Naive B cell (primary cell): ENCODE measurements at regions not wholly inside any gene's neighbourhood (a gene's known extent, or its start where the extent isn't known, plus 50 kb on each side); places are given as distances from the start of the nearest gene placed in this dataset.
A peak's percentile ranks its signal among the peaks of the same experiment; 100 is the strongest.

Experiments used
- ATAC-seq, 2 donors: fragments of 150-1000 bp; cut with Tn5 transposase; 2 replicates each; pipeline ENCODE4 v1.10.0; 2021; ENCODE audit warnings: low read depth in 2 of 2, mild to moderate bottlenecking in 2 of 2, moderate library complexity in 2 of 2
- DNase-seq: peaks from one replicate; pipeline ENCODE4 v3.0.0; 2022
- H3K27ac Mint-ChIP-seq, 6 donors: one replicate each; pipeline ENCODE4 v1.8.0; 2020 to 2022; ENCODE audit warnings: mild to moderate bottlenecking in 6 of 6, mixed read lengths in 6 of 6, moderate library complexity in 5 of 6, inconsistent platforms in 2 of 6
- H3K27me3 Mint-ChIP-seq, 3 donors: one replicate each; pipeline ENCODE4 v1.8.0; 2021 to 2022; ENCODE audit warnings: mixed read lengths in 3 of 3, mild to moderate bottlenecking in 1 of 3
- H3K36me3 Mint-ChIP-seq, 2 donors: one replicate each; pipeline ENCODE4 v1.8.0; 2020 to 2022; ENCODE audit warnings: mixed read lengths in 2 of 2, inconsistent platforms in 1 of 2, mild to moderate bottlenecking in 1 of 2
- H3K4me1 Mint-ChIP-seq, 3 donors: one replicate each; pipeline ENCODE4 v1.8.0; 2020 to 2022; ENCODE audit warnings: mixed read lengths in 3 of 3, inconsistent platforms in 1 of 3, mild to moderate bottlenecking in 1 of 3, moderate library complexity in 1 of 3
- H3K4me3 Mint-ChIP-seq, 8 donors: one replicate each; pipeline ENCODE4 v1.8.0; 2020 to 2022; ENCODE audit warnings: mild to moderate bottlenecking in 8 of 8, mixed read lengths in 8 of 8, moderate library complexity in 8 of 8, inconsistent platforms in 2 of 8
- H3K9me3 Mint-ChIP-seq, 7 donors: one replicate each; pipeline ENCODE4 v1.8.0; 2020 to 2022; ENCODE audit warnings: mixed read lengths in 7 of 7, mild to moderate bottlenecking in 5 of 7, inconsistent platforms in 2 of 7, moderate library complexity in 1 of 7

DNA sequence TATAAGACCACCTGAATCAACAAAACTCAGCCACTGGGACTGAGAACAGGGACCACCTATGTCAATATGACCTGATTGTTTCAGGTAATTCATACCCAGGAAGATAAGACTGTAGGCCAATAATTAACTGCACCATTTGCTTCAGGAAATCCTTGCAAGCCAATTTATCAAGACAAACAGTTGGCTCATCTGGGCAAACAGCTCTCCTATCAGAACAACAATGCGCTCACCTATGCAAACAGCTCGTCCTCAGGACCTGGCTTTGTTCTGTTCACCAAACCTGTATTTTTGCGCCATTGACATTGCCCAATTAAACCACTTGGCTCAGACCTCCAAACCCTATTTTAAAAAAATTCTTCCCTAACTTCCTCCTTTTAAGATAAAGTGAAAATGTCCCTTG lies 92.3 kb upstream of the MARCHF11 start:
- ATAC-seq (no peak), DNase-seq (no peak)
- no peaks in the 10 kb centered on the region for H3K36me3 Mint-ChIP-seq
- no peak overlapping the region for H3K4me3 Mint-ChIP-seq
- no peaks in the 10 kb centered on the region for H3K27me3 Mint-ChIP-seq
- H3K9me3 Mint-ChIP-seq = peaks cover 4 to 10% (median 7%) of the 10 kb centered on the region in 7 donors
- no peaks in the 10 kb centered on the region for H3K4me1 Mint-ChIP-seq
- H3K27ac Mint-ChIP-seq = no peak overlapping the region

DNA sequence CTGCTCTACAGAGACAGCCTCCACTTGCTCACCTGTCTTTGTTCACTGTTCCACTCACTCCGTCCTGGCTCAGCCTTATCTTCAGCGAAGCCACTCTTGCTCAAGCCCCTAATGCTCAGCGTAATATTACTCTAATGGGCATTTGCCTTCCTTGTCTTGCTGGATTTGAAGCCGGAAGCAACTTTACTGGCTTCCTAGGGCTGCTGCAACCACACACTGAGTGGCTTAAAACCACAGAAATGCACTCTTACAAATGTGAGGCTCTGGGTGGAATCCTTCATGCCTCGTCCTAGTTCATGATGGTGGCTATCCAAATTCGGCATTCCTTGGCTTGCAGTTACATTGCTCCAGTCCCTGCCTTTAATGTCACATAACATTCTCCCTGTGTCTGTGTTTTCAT lies 85.5 kb upstream of the MARCHF11 start:
- Mint-ChIP-seq H3K4me3 (no peak overlapping the region), H3K9me3 (peaks cover 0 to 6% (median 0%) of the 10 kb centered on the region in 7 donors), H3K4me1 (no peaks in the 10 kb centered on the region), H3K27ac (peak overlapping the region in 1 of 6 donors; percentile 1), H3K36me3 (no peaks in the 10 kb centered on the region), H3K27me3 (no peaks in the 10 kb centered on the region)
- DNase-seq = no peak
- no peak for ATAC-seq

DNA sequence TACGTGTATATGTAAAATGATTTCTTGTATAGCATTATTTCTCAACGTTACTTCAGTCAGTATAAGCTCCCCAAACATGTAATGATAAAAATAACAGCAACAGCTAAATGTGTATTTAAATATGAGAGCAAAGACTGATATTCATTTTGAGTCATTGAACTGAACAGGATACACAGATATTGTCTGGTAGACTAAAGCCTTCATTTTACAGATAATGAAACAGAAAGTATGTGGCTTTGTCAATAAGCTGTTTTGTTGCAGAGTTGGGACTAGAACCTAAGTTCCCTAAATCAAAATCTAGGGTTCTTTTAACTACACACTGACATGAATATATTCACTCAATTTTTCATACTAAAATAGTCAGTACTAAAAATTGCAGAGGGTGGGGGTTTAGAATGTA lies 80.4 kb upstream of the MARCHF11 start:
- H3K36me3 Mint-ChIP-seq = no peaks in the 10 kb centered on the region
- ATAC-seq = no peak
- H3K4me3 Mint-ChIP-seq = no peak overlapping the region
- H3K27ac Mint-ChIP-seq = no peak overlapping the region
- H3K4me1 Mint-ChIP-seq = no peaks in the 10 kb centered on the region
- no peaks in the 10 kb centered on the region for H3K27me3 Mint-ChIP-seq
- DNase-seq = no peak
- H3K9me3 Mint-ChIP-seq = peaks cover 0 to 11% (median 3%) of the 10 kb centered on the region in 7 donors

DNA sequence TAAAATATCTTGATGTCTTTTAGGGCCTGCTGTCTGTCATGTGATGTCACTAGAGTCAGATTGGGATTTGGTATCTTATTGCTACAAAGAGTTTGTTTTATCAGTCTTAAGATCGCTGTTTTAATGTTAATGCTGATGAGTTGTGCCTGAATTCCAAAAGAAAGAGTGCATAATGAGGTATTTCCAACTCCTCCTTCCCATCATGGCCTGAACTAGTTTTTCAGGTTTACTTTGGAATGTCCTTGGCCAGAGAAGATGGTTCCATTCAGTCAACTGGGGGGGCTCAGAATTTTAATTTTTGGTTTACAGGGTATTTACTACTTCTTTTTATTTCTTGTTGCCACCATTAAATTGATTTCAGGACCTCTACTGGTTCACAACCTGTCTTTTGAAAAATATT lies 74.3 kb upstream of the MARCHF11 start:
- H3K27me3 Mint-ChIP-seq = no peaks in the 10 kb centered on the region
- DNase-seq (no peak), ATAC-seq (no peak)
- H3K4me1 Mint-ChIP-seq = no peaks in the 10 kb centered on the region
- no peak overlapping the region for H3K27ac Mint-ChIP-seq
- no peak overlapping the region for H3K4me3 Mint-ChIP-seq
- no peaks in the 10 kb centered on the region for H3K36me3 Mint-ChIP-seq
- H3K9me3 Mint-ChIP-seq = peaks cover 9 to 44% (median 10%) of the 10 kb centered on the region in 7 donors

DNA sequence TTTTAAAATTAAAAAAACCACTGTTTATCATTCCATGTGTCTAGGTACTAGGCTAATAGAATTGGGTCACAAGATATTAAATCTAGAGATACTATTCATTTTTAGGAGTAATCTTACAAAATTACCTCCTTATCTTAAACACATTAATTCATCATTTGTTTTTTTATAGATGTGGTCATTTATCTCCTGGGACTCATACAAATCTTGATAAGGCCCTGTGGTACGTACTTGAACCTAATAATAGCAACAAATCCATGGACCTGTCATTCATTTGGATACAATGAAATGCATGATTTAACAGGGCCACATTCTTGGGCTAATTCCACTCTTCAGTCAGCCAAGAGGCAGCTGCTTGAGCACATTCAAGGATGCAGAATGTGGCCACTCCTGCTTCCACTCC lies 66.4 kb upstream of the MARCHF11 start:
- no peak for ATAC-seq
- Mint-ChIP-seq H3K27me3 (no peaks in the 10 kb centered on the region), H3K9me3 (peaks cover 2 to 20% (median 8%) of the 10 kb centered on the region in 7 donors), H3K27ac (no peak overlapping the region), H3K36me3 (no peaks in the 10 kb centered on the region), H3K4me1 (no peaks in the 10 kb centered on the region), H3K4me3 (no peak overlapping the region)
- DNase-seq = no peak

DNA sequence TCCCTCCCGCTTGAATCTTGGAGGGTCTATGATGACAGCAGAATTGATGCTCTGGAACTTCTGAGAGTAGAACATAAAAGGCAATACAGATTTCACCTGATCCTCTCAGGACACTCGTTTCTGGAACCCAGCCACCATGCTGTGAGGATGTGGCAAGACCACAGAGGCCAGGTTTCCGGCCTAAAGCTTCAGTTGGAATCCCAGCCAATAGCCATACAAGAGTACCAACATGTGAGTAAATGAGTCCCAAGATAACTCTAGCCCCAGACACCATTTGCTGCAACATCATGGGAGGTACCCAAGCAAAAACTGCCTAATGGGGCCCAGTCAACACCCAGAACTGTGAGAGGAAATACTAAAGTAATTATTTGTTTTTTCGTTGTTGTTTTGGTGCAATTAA lies 65.7 kb upstream of the MARCHF11 start:
- no peaks in the 10 kb centered on the region for H3K27me3 Mint-ChIP-seq
- H3K4me1 Mint-ChIP-seq = no peaks in the 10 kb centered on the region
- H3K36me3 Mint-ChIP-seq = no peaks in the 10 kb centered on the region
- DNase-seq (no peak), ATAC-seq (no peak)
- H3K9me3 Mint-ChIP-seq = peaks cover 2 to 19% (median 8%) of the 10 kb centered on the region in 7 donors
- H3K4me3 Mint-ChIP-seq = no peak overlapping the region
- H3K27ac Mint-ChIP-seq = no peak overlapping the region

- Mint-ChIP-seq H3K27ac (no peak overlapping the region), H3K36me3 (no peaks in the 10 kb centered on the region), H3K4me3 (no peak overlapping the region), H3K9me3 (peaks cover 2 to 14% (median 6%) of the 10 kb centered on the region in 7 donors), H3K4me1 (no peaks in the 10 kb centered on the region), H3K27me3 (no peaks in the 10 kb centered on the region)
- ATAC-seq = no peak
- no peak for DNase-seq
Measured at GRCh38 chr5:16238018-16238417, 58.4 kb upstream of the MARCHF11 start.

- H3K36me3 Mint-ChIP-seq = no peaks in the 10 kb centered on the region
Measured at GRCh38 chr5:16234598-16234997, 55.0 kb upstream of the MARCHF11 start.

DNA sequence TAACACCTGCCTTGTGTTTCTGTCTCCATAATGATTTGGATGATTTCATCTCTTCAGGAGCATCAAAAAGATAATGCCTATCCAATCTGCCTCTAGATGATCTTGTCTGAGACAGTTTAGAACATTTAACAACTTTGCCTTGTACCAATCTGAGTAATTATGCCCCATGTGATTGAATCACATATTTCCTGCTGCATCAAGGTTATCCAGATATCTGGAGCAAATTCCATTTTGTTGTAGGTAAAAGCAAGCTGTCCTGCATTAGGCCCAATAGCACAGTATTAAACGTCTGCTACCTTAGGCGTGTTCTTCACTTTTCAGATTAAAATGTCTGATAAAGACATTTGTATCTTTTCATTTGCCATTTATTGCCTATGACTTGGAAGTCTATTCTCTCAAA lies 54.1 kb upstream of the MARCHF11 start:
- no peak for ATAC-seq
- no peak overlapping the region for H3K27ac Mint-ChIP-seq
- no peaks in the 10 kb centered on the region for H3K27me3 Mint-ChIP-seq
- no peaks in the 10 kb centered on the region for H3K4me1 Mint-ChIP-seq
- no peak overlapping the region for H3K4me3 Mint-ChIP-seq
- peaks cover 0 to 10% (median 3%) of the 10 kb centered on the region in 7 donors for H3K9me3 Mint-ChIP-seq
- no peak for DNase-seq
- no peaks in the 10 kb centered on the region for H3K36me3 Mint-ChIP-seq

More at GRCh38 chr5:16234598-16234997, 55.0 kb upstream of the MARCHF11 start:
- no peak overlapping the region for H3K4me3 Mint-ChIP-seq
- H3K4me1 Mint-ChIP-seq = no peaks in the 10 kb centered on the region
- no peaks in the 10 kb centered on the region for H3K27me3 Mint-ChIP-seq
- no peak for ATAC-seq
- H3K27ac Mint-ChIP-seq = no peak overlapping the region
- peaks cover 2 to 11% (median 3%) of the 10 kb centered on the region in 7 donors for H3K9me3 Mint-ChIP-seq
- DNase-seq = no peak

DNA sequence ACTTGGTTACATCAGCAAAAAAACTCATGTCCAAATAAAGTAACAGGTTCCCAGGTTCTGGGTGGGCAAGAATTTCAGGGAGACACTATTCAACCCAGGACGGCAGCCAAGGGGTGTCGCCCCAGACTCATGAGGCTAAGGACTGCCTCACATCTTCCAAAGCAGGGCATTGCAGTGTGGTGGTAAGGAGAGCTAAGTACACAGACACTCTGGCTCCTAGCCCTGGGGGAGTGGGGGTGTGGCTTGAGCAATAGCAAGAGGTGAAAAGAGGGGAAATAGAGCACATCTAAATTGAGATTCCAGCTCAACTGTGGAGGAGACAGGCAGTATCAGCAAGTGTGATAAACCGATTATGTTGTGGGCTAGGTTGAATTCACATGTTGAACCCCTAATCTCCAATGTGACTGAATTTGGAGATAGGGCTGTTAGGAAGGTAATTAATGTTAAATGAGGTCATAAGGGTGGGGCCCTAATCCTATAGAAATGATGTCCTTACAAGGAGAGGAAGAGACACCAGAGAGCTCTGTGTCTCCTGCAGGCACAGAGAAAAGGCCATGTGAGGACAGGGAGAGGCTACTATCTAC lies 49.9 kb upstream of the MARCHF11 start:
- DNase-seq (no peak), ATAC-seq (no peak)
- Mint-ChIP-seq H3K36me3 (no peaks in the 10 kb centered on the region), H3K4me3 (no peak overlapping the region), H3K9me3 (peaks cover 0 to 4% (median 0%) of the 10 kb centered on the region in 7 donors), H3K27ac (no peak overlapping the region), H3K27me3 (no peaks in the 10 kb centered on the region), H3K4me1 (no peaks in the 10 kb centered on the region)
